T-helper 17 cell (primary cell): ENCODE measurements at regions not wholly inside any gene's neighbourhood (a gene's known extent, or its start where the extent isn't known, plus 50 kb on each side); places are given as distances from the start of the nearest gene placed in this dataset.

Experiments
- ATAC-seq: fragments of 150-1000 bp; cut with Tn5 transposase; 2 replicates; pipeline ENCODE4 v1.10.0; 2021; ENCODE audit warnings: mild to moderate bottlenecking, moderate library complexity
- DNase-seq, 3 donors: peaks; one replicate each; pipeline versions ENCODE4 v3.0.0 to v3.0.0-alpha.2; 2020 to 2021
- H3K9me3 ChIP-seq: one replicate; pipeline ENCODE4 v1.7.0; 2013; ENCODE audit warnings: low read length, mild to moderate bottlenecking; ENCODE audit not compliant: control insufficient read depth, poor library complexity, severe bottlenecking
- H3K27ac Mint-ChIP-seq: one replicate; pipeline ENCODE4 v1.8.0; 2022; ENCODE audit warnings: mild to moderate bottlenecking, moderate library complexity, mixed read lengths
- H3K27me3 Mint-ChIP-seq: one replicate; pipeline ENCODE4 v1.8.0; 2022; ENCODE audit warnings: mixed read lengths
- H3K36me3 Mint-ChIP-seq: one replicate; pipeline ENCODE4 v1.8.0; 2022; ENCODE audit warnings: low read depth, mixed read lengths
- H3K4me1 Mint-ChIP-seq: one replicate; pipeline ENCODE4 v1.8.0; 2022; ENCODE audit warnings: mild to moderate bottlenecking, mixed read lengths
- H3K4me3 Mint-ChIP-seq: one replicate; pipeline ENCODE4 v1.8.0; 2022; ENCODE audit warnings: mild to moderate bottlenecking, moderate library complexity, mixed read lengths

DNA sequence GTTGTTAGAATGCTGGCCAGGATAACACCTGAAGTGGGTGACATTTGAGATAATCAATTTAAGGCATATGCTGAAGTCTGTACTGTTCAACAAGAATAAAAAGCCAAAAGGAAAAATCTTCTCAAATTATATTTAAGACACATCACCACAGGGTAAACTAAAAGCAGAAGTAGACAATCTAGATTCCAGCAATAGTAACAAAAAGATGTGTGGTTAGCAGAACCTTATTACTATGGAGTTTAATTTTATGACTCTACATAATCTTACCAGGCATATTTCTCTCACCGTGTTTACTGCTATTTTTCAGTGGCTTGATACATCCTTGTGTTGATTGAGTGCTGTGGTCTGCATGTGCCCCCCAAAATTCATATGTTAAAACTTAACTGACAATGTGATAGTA is 300.4 kb upstream of the ZP4 start:
- ATAC-seq (no peak), DNase-seq (no peak)
- H3K9me3 ChIP-seq: no peaks in the 10 kb centered on the region
- Mint-ChIP-seq H3K4me3 (no peak overlapping the region), H3K27ac (no peak overlapping the region), H3K27me3 (no peaks in the 10 kb centered on the region), H3K4me1 (no peaks in the 10 kb centered on the region), H3K36me3 (no peaks in the 10 kb centered on the region)

DNA sequence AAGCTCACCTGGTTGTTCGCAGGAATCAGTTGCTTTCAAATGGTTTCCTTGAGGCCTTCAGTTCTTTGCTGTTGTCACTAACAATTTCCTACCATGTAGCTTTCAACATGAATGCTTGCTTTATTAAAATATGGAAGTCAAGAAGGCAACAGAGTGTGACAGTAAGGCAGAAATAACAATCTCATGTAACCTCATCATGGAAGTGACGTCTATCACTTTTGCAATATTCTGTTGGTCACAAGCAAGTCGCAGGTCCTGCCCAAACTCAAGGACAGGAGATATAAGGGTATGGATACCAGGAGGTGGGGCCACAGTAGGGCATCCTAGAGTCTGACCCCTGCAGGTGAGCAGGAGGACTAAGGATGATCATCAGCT is 296.8 kb upstream of the ZP4 start:
- DNase-seq: no peak
- no peaks in the 10 kb centered on the region for H3K9me3 ChIP-seq
- no peak for ATAC-seq
- H3K27me3 Mint-ChIP-seq: no peaks in the 10 kb centered on the region
- H3K4me3 Mint-ChIP-seq: no peak overlapping the region
- H3K27ac Mint-ChIP-seq: no peak overlapping the region
- no peaks in the 10 kb centered on the region for H3K36me3 Mint-ChIP-seq
- H3K4me1 Mint-ChIP-seq: no peaks in the 10 kb centered on the region

DNA sequence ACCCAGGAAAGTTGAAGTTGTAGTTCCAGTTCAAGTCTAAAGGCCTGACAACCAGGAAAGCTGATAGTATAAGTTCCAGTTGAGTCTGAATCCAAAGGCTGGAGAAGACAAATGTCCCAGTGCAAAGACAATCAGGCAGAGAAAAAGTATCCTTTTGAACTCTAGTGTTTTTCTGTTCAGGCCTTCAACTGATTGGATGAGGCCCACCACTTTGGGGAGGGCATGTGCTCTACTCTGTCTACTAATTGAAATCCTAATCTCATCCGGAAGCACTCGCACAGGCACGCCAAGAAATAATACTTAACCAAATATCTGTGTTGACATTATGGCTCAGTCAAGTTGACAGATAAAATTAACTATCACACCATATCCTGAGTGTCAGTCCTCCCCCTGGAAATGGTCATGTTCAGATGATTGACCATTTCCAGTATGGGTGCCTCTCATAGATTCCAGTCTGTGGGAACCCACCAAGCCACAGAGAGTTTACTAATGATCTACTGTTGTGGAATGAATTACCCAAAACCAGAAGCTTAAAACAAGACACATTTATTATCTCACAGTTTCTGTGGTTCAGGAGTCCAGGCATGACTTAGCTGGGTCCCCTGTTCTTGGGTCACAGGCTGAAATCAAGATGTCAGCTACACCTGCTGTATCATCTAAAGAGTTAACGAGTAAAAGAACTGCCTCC is 296.3 kb upstream of the ZP4 start:
- Mint-ChIP-seq H3K36me3 (no peaks in the 10 kb centered on the region), H3K4me1 (no peaks in the 10 kb centered on the region), H3K27ac (no peak overlapping the region), H3K4me3 (no peak overlapping the region), H3K27me3 (no peaks in the 10 kb centered on the region)
- DNase-seq (no peak), ATAC-seq (no peak)
- H3K9me3 ChIP-seq: no peaks in the 10 kb centered on the region

DNA sequence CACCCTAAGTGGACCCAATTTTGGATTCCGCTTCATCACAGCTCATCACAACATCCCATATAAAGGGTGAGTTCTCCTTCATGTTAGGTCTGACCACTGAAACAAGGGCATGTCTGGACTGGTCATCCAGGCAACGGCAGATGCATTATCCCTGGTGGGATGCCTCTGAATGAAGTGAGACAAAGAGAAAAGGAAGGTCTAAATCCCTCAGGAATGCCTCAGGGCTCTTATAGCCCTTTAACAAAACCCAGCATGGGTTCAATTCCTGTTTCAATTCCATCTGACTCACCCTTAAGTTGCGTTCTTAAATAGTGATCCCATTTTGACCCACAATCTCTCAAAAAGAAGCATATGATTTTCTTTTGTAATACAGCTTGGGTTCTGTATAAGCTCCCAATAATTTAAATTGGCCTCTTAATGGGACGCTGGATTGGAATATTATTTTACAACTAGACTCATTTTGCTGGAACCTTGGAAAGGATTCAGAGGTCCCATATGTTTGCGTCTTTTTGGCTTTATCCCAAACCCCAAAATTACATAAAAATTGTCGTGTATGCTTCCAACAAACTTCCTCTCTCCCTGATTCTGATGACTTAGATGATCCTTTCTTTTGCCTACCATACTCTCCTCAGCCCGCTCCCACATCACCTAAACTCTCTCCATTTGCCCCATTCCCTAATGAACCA is 287.4 kb upstream of the ZP4 start:
- no peak overlapping the region for H3K27ac Mint-ChIP-seq
- no peaks in the 10 kb centered on the region for H3K4me1 Mint-ChIP-seq
- DNase-seq (no peak), ATAC-seq (no peak)
- no peaks in the 10 kb centered on the region for H3K36me3 Mint-ChIP-seq
- no peaks in the 10 kb centered on the region for H3K9me3 ChIP-seq
- H3K4me3 Mint-ChIP-seq: no peak overlapping the region
- no peaks in the 10 kb centered on the region for H3K27me3 Mint-ChIP-seq

DNA sequence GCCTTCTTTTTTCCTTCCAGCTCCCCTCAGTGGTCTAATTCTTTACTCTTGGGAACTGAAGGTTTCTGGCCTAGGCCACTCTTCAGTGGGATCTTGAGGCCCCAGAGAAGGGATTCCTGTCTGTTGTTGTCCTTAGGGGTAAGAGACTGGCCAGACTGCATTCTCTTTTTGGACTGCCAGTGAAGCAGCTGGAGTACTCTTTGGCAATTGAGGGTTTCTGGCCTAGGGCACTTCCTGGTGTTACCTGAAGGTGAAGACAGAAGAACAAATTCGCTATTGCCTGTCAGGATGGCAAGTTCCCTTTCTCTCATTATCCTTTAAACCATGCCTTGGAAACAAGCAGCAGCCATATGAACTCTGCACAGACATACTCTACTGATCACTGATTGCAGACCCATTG is 286.6 kb upstream of the ZP4 start:
- Mint-ChIP-seq H3K4me1 (no peaks in the 10 kb centered on the region), H3K4me3 (no peak overlapping the region), H3K27ac (no peak overlapping the region), H3K27me3 (no peaks in the 10 kb centered on the region), H3K36me3 (no peaks in the 10 kb centered on the region)
- ATAC-seq: no peak
- DNase-seq: no peak
- no peaks in the 10 kb centered on the region for H3K9me3 ChIP-seq

DNA sequence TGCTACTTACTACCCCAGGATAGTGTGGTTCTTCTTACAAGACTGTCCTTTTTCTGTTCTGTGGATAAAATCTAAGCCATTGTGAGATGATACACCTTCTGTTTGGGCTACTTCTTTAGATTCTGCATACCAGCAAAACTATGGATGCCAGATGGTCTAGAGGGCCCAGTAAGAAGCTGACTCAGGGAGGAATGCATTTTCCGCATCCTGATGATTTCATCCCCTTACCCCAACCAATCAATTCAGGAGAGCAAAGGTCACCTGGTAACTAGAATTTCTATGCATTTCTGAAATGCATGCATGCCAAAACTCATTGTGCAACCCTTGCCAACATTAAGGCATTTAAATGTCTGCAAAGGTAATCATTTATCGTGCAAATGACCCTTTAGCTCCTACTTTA is 285.7 kb upstream of the ZP4 start:
- no peaks in the 10 kb centered on the region for H3K9me3 ChIP-seq
- Mint-ChIP-seq H3K4me1 (no peaks in the 10 kb centered on the region), H3K27ac (no peak overlapping the region), H3K36me3 (no peaks in the 10 kb centered on the region), H3K4me3 (no peak overlapping the region), H3K27me3 (no peaks in the 10 kb centered on the region)
- no peak for ATAC-seq
- no peak for DNase-seq

DNA sequence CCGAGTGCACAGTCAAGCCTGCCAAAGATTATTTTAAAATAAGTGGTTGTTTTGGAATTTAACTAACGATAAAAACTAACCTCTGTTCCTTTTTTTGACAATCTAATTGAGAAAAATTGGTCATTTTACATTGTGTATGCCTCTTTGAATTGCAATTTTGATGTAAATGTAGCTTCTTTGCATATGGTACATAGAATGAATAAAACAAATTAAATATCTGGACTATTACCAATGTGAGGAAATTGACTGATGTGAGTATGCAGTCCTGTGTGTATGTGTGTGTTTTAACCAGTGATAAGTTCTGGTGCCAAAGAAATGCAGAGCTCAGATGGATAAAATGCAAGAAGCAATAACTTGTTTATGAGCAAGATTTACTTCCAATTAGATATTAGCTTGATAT is 281.3 kb upstream of the ZP4 start:
- Mint-ChIP-seq H3K27me3 (no peaks in the 10 kb centered on the region), H3K36me3 (no peaks in the 10 kb centered on the region), H3K4me3 (no peak overlapping the region), H3K4me1 (no peaks in the 10 kb centered on the region), H3K27ac (no peak overlapping the region)
- no peaks in the 10 kb centered on the region for H3K9me3 ChIP-seq
- DNase-seq (no peak), ATAC-seq (no peak)

DNA sequence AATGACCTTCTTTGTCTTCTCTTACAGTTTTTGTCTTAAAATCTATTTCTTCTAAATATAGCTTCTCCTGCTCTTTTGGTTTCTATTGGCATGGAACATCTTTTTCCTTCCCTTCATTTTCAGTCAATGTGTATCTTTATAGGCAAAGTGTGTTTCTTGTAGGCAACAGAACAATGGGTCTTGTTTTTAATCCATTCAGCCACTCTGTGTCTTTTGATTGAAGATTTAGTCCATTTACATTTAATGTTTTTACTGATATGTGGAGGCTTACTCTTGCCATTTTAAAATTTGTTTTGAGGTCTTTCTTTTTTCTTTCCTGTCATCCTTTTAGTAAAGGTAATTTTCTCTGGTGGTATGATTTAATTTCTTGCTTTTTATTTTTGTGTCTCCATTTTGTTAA is 271.2 kb upstream of the ZP4 start:
- Mint-ChIP-seq H3K4me3 (no peak overlapping the region), H3K27me3 (no peaks in the 10 kb centered on the region)

DNA sequence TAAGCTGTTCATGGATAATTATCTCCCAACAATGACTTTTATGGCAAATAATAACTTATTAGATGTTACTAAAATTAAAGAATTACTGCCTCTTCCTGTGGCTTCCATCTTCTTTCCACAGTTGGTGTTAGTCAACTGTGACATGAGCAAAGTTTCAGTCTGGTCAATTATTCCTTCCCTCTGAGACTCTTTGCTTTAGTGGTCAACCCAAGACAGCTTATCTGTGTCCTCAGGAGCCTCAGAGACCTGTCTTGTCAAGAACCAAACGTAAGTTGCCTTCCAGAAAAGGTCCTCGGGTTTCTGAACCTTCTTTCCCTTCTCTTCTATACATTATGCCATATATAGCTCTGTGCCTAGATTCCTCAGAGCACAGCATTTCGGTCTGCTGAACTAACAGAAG is 263.2 kb upstream of the ZP4 start:
- H3K9me3 ChIP-seq: no peaks in the 10 kb centered on the region
- H3K27ac Mint-ChIP-seq: no peak overlapping the region
- H3K27me3 Mint-ChIP-seq: no peaks in the 10 kb centered on the region
- no peak for DNase-seq
- ATAC-seq: no peak
- no peak overlapping the region for H3K4me3 Mint-ChIP-seq
- no peaks in the 10 kb centered on the region for H3K4me1 Mint-ChIP-seq
- peaks cover 2% of the 10 kb centered on the region for H3K36me3 Mint-ChIP-seq

More for the DNA sequence above, 271.2 kb upstream of the ZP4 start:
- no peaks in the 10 kb centered on the region for H3K36me3 Mint-ChIP-seq
- H3K9me3 ChIP-seq: no peaks in the 10 kb centered on the region
- no peak for DNase-seq
- H3K4me1 Mint-ChIP-seq: no peaks in the 10 kb centered on the region
- no peak overlapping the region for H3K27ac Mint-ChIP-seq
- no peak for ATAC-seq

DNA sequence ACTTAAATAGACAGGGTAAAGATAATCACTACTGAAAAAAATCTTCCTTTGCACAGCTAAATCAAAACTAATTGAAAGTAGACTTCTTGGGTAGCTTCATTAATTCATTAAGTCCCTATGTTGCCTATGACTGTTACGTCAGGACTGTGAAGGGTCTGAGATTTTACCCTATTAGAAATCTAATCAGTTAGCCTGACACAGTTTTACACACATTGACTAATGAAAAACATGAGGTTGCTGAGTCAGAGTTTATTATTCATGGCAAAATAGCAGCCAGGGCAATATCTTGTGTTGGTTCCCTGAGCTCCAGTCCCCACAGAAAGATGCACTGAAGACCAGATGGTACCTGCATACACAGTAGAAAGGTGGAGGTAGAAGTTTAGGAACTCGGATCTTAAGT is 262.5 kb upstream of the ZP4 start:
- no peaks in the 10 kb centered on the region for H3K27me3 Mint-ChIP-seq
- DNase-seq: no peak
- ATAC-seq: no peak
- no peaks in the 10 kb centered on the region for H3K4me1 Mint-ChIP-seq
- no peaks in the 10 kb centered on the region for H3K9me3 ChIP-seq
- H3K27ac Mint-ChIP-seq: no peak overlapping the region
- H3K4me3 Mint-ChIP-seq: no peak overlapping the region
- H3K36me3 Mint-ChIP-seq: peaks cover 2% of the 10 kb centered on the region

DNA sequence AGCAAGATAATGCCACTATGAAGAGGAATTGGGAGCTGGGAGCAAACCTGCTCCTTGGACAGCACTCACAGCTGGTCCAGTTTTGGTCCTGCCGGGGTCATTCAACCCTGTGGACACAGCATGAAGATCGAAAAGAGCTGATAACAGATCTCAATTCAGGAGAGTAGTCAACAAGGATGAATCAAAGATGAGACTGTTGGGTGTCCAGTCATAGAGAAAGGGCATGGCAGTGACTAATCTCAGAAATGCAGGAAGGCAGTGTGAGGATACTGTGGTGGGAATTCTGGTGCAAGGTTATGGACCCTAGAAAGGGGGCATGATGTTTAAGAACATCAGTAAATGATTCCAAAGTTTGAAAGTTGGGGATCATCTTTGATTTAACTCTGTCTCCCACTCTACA is 261.4 kb upstream of the ZP4 start:
- ATAC-seq (no peak), DNase-seq (no peak)
- no peaks in the 10 kb centered on the region for H3K9me3 ChIP-seq
- peaks cover 2% of the 10 kb centered on the region for H3K36me3 Mint-ChIP-seq
- no peaks in the 10 kb centered on the region for H3K27me3 Mint-ChIP-seq
- H3K27ac Mint-ChIP-seq: no peak overlapping the region
- no peaks in the 10 kb centered on the region for H3K4me1 Mint-ChIP-seq
- H3K4me3 Mint-ChIP-seq: no peak overlapping the region

DNA sequence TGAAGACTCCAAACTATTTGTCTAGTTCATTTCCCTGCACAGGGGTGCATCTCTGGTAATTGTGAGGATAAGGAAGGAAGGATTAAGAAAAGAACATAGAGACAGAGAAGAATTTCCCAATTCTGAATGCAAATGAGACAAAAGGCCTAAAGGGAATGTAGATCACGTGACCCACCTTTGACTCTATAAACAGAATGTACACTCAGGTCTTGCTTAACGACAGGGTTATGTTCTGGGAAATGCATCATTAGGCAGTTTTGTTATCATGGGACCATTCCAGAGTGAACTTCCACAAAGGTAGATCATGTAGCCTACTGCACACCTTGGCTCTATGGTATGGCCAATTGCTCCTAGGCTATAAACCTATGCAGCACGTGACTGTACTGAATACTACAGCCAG is 252.3 kb upstream of the ZP4 start:
- H3K9me3 ChIP-seq: no peaks in the 10 kb centered on the region
- Mint-ChIP-seq H3K4me1 (no peaks in the 10 kb centered on the region), H3K4me3 (no peak overlapping the region), H3K27me3 (no peaks in the 10 kb centered on the region), H3K27ac (no peak overlapping the region), H3K36me3 (no peaks in the 10 kb centered on the region)
- no peak for ATAC-seq
- no peak for DNase-seq

DNA sequence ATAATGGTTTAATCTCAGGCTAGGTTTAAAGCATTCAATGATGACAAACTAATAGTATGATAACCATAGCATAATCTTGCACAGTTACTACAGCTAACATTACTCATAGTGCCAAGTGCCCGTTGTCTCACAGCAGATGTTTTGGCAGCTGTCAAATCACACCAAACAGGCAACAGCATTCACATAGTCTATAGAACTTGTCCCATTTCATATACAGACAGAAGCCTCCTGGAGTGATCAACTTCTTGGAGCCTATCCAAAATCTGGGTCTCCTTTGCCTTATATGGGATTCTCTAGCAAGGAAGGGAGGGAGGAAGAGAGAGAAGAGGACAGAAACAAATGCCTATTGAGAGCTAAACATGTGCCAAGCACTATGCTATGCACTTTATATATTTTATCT is 250.6 kb upstream of the ZP4 start:
- ATAC-seq (no peak), DNase-seq (no peak)
- Mint-ChIP-seq H3K27me3 (no peaks in the 10 kb centered on the region), H3K27ac (no peak overlapping the region), H3K4me3 (no peak overlapping the region), H3K36me3 (no peaks in the 10 kb centered on the region), H3K4me1 (no peaks in the 10 kb centered on the region)
- no peaks in the 10 kb centered on the region for H3K9me3 ChIP-seq

DNA sequence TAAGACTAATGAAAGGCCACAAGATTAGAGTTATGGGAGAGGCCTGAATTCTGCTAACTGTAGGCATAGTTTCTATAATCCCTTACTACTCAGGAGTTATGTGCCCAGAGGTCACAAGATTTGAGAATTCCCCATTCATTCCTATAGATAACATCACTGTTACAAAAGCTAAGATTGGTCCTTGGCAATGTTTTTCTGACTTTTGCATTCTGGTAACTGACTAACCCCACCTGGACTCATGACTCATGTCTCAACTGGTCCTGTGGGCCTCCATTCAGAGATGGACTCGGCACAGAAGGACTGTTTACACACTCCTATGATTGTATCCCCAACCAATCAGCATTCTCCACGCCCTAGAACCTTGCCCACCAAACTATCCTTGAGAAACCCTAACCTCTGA is 249.0 kb upstream of the ZP4 start:
- no peak for ATAC-seq
- Mint-ChIP-seq H3K4me3 (no peak overlapping the region), H3K4me1 (no peaks in the 10 kb centered on the region)

More for the DNA sequence above, 249.0 kb upstream of the ZP4 start:
- no peak overlapping the region for H3K27ac Mint-ChIP-seq
- no peaks in the 10 kb centered on the region for H3K27me3 Mint-ChIP-seq
- no peaks in the 10 kb centered on the region for H3K36me3 Mint-ChIP-seq
- DNase-seq: no peak
- H3K9me3 ChIP-seq: no peaks in the 10 kb centered on the region
